ENCODE measurements at regions not wholly inside any gene's neighbourhood (a gene's known extent, or its start where the extent isn't known, plus 50 kb on each side); places are given as distances from the start of the nearest gene placed in this dataset.
"Not testable (repeated sequence)": the region's sequence is repeated elsewhere in the genome, so short reads cannot be mapped to it uniquely, and the experiment has no call there.

DNA sequence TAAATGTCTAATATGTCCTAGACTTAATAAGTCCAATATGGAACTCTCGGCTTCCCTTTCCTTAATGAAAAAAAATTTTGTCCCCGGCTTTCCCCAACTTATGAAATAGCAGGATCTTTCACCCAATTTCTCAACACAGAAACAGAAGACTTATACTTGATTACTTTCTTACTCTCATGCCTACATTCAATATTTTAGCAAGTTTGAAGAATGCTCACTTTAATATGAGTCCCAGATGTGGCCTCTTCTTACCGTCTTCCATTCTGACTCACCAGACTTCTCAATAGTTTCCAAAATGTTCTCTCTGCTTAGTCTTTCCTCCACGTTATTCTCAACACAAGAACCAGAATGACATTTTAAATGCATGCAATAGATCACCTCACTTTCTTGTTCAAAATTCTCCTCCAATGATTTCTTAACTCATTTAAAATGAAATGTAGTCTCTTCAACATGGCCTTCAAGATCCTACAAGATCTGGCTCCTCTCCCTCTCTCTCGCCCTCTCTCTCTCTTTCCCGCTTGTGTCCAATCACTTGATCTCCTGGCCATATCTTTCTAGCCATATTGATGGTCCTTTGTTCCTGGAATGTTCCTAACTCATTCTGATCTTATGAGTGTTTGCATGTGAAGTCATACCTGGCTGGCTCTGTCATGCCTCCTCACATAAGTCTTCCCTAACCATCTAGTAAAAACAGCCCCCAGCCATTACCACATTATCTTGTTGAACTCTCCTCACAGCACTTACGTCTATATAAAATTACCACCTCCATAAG lies 119.7 kb upstream of the FAM3C start:
- Mint-ChIP-seq H3K27me3 (peaks cover 6% of the 10 kb centered on the region), H3K4me1 (peaks cover 5% of the 10 kb centered on the region), H3K4me3 (no peak overlapping the region), H3K9me3 (peaks cover 10 to 19% of the 10 kb centered on the region in 2 donors), H3K27ac (no peak overlapping the region)
- no peak for ATAC-seq
- DNase-seq = no peak

DNA sequence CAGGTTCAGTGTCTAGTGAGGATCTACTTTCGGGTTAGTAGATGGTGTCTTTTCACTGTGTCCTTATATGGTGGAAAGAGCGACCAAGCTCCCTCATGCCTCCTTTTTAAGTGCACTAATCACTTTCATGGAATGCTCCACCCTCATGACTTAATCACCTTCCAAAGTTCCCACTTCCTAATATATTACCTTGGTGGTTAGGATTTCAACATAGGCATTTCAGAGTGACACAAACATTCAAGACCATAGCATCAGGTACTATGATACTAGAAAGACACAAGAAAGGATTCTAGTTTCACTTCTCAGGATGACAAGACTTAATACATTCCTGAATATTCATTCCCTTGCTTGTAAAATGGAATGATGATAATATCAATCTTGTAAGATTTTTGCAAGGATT lies 119.1 kb upstream of the FAM3C start:
- Mint-ChIP-seq H3K4me1 (peaks cover 5% of the 10 kb centered on the region), H3K27me3 (peaks cover 6% of the 10 kb centered on the region)

DNA sequence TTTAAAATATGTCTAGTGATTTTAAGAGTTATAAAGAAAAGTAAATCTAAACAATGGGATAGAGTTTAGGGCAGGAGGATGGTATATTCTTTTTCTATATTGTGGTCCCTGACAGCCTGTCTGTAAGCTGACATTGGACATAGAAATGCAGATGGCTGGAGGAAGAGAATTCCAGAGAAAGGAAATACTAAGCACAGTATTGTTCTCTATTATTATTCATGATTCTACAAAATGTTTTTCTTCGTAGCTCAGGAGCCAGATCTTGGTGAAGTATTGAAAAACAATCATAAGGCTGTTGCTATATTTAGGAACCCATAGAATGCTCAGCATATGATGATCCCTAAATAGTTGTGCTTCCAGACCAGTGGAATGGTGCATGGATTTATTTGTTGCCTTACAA lies 117.0 kb upstream of the FAM3C start:
- peaks cover 22% of the 10 kb centered on the region for H3K27me3 Mint-ChIP-seq
- peaks cover 5% of the 10 kb centered on the region for H3K4me1 Mint-ChIP-seq
- ATAC-seq = no peak
- DNase-seq = no peak
- H3K27ac Mint-ChIP-seq = no peak overlapping the region
- H3K9me3 Mint-ChIP-seq = peaks cover 21 to 31% of the 10 kb centered on the region in 2 donors
- H3K4me3 Mint-ChIP-seq = no peak overlapping the region

More for the DNA sequence above, 119.1 kb upstream of the FAM3C start:
- H3K27ac Mint-ChIP-seq = no peak overlapping the region
- DNase-seq = no peak
- peaks cover 10 to 24% of the 10 kb centered on the region in 2 donors for H3K9me3 Mint-ChIP-seq
- no peak for ATAC-seq
- no peak overlapping the region for H3K4me3 Mint-ChIP-seq

DNA sequence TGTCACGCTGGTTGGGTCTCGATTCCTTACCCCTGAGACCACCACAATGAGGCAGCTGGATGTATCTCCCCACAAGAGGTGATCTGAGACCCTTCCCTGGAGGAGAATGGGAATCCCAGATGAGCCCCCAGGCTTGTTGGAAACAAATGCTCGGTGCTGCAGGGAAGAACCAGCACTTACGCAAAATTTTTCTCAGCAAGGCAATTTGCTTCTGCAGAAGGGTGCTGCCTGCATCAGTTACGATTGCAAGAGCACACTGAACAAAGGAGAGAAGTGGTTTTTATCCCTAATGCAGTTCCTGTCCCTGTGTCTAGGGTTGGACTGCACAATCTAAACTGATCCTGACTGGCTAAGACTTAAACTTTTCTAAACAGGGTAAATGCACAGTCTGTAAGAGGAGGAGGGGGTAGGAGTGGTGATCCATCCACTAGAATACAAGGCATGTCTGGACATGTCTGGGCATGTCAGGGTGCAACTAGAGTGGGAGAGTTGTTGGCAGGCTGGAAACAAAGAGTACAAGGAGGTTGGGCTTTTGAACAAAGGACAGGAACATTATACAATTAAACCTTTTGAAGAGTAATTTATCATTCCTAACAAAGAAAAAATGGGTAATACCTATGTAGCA lies 114.9 kb upstream of the FAM3C start:
- Mint-ChIP-seq H3K27ac (no peak overlapping the region), H3K4me3 (no peak overlapping the region), H3K27me3 (peaks cover 29% of the 10 kb centered on the region), H3K9me3 (peaks cover 26 to 34% of the 10 kb centered on the region in 2 donors), H3K4me1 (no peaks in the 10 kb centered on the region)
- ATAC-seq (no peak), DNase-seq (no peak)

DNA sequence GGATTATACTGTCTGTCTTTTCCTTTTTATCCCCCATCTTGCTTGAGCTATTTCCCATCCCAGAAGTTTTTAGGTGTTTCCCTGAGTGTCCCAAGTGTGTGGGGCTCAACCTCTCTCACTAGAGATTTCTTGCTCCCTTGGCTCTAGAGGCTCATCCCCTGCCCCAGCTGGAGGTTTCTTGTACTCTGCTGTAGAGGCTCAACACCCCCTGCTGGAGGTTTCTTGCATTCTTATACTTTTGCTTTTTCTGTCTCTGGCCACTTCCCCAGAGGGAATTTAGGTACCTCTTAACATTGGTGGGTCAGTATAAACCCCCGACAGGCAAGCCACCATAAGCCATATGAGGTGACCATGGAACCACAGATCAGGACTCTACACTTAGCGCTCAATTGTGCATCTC lies 114.2 kb upstream of the FAM3C start:
- DNase-seq (no peak), ATAC-seq (no peak)
- peaks cover 33 to 41% of the 10 kb centered on the region in 2 donors for H3K9me3 Mint-ChIP-seq
- H3K27me3 Mint-ChIP-seq = peaks cover 29% of the 10 kb centered on the region
- H3K27ac Mint-ChIP-seq = peak overlapping the region in 1 of 2 donors; percentile 68
- H3K4me3 Mint-ChIP-seq = no peak overlapping the region
- H3K4me1 Mint-ChIP-seq = no peaks in the 10 kb centered on the region

DNA sequence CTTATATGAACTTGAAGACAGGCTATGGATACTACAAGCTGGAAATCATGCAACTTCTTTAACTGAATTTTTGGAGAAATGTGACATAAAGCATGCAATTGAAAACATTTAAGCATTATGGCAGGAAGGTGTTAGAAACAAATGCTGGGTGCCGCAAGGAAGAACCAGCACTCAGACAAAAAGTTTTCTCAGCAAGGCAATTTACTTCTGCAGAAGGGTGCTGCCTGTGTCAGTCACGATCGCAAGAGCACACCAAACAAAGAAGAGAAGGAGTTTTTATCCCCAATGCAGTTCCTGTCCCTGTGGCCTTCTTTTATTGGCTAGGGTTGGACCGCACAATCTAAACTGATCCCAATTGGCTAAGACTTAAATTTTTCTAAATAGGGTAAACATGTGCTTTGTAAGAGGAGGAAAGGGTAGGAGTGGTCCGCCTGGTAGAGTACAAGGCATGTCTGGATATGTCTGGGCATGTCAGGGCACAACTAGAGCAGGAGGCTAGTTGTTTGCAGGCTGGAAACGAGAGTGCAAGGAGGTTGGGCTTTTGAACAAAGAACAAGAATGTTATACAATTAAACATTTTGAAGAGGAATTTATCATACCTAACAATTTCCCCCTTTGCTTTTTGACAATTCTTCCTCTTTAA lies 109.6 kb upstream of the FAM3C start:
- DNase-seq (no peak), ATAC-seq (no peak)
- H3K4me3 Mint-ChIP-seq = no peak overlapping the region
- H3K9me3 Mint-ChIP-seq = peaks cover 42 to 54% of the 10 kb centered on the region in 2 donors
- peak overlapping the region in 1 of 2 donors; percentile 19 for H3K27ac Mint-ChIP-seq
- H3K4me1 Mint-ChIP-seq = peaks cover 5% of the 10 kb centered on the region
- peaks cover 23% of the 10 kb centered on the region for H3K27me3 Mint-ChIP-seq

DNA sequence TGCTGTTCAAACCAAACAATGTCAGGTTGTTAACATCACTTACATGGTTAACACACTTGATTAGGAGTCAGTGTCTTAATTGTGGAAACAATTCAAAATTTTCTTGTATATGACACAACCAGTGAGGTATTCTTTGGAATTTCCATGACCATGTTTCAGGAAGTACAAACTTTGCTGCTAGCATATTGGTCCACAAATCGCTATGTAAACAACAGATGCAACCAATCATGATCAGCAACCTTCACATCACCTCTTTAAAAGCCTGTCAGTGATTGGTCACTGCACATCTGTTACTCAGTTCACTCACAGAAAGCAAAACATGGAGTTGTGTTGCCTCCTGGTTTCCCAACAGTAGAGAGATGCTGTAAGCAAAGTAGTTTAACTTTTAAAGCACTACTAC lies 108.9 kb upstream of the FAM3C start:
- no peak overlapping the region for H3K4me3 Mint-ChIP-seq
- H3K27me3 Mint-ChIP-seq = peaks cover 23% of the 10 kb centered on the region
- H3K9me3 Mint-ChIP-seq = peaks cover 42 to 47% of the 10 kb centered on the region in 2 donors
- H3K4me1 Mint-ChIP-seq = peaks cover 9% of the 10 kb centered on the region
- ATAC-seq (no peak), DNase-seq (no peak)
- no peak overlapping the region for H3K27ac Mint-ChIP-seq

DNA sequence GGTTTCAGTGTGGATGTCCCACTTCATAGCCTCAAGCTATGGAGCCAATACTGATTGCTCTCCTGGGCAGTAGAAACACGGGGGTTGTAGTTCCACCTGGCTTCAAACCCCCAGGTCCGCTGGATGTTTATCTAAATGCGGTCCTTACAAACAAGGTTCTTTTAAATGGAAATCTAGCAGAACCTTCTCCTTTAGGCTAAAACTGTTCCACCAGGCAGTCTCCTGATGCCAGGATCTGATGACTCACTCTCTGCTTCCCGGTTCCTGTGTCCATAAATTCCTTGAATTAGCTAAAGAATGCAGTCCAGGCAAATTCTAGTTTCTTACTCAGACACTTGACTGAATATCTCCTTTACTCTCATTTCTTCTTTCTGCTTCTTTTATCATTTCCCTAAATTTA lies 108.4 kb upstream of the FAM3C start:
- Mint-ChIP-seq H3K9me3 (peaks cover 38 to 42% of the 10 kb centered on the region in 2 donors), H3K27ac (peak overlapping the region in 1 of 2 donors; percentile 72), H3K4me1 (peaks cover 14% of the 10 kb centered on the region), H3K4me3 (no peak overlapping the region), H3K27me3 (peaks cover 19% of the 10 kb centered on the region)
- no peak for ATAC-seq
- DNase-seq = no peak

DNA sequence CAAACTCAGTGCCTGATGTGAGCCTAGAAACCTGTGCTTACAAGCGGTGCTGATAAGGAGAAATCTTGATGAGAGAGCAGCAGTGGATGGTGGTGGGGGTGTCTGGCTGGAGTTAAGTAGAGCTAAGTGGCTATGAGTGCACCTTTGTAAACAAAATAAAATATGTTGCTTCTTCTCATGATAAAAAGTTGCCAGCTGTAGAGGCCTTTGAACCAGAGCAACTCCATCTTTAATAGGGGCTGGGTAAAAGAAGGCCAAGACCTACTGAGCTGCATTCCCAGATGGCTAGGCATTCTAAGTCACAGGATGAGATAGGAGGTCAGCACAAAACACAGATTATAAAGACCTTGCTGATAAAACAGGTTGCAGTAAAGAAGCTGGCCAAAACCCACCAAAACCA lies 107.6 kb upstream of the FAM3C start:
- peaks cover 16% of the 10 kb centered on the region for H3K4me1 Mint-ChIP-seq
- no peak overlapping the region for H3K27ac Mint-ChIP-seq
- H3K4me3 Mint-ChIP-seq = no peak overlapping the region
- no peak for DNase-seq
- ATAC-seq = no peak
- H3K27me3 Mint-ChIP-seq = peaks cover 12% of the 10 kb centered on the region
- H3K9me3 Mint-ChIP-seq = peaks cover 32 to 40% of the 10 kb centered on the region in 2 donors

DNA sequence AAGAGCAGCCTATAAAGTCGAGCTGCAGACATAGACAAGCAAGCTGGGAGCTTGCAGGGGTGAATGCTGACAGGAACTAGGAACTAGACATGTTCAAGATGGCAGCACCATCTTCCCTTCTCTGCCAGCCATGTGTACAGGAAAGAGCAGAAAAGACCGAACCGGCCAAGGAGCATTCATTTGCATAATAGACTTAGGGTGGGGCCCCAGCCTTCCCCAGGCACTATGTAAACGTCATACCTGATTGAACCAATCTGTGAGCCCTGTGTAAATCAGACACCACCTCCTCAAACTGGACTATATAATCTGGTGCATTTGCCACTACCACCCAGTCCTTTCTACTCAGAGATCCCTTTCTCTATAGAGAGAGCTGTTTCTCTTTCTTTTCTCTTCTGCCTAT lies 106.9 kb upstream of the FAM3C start:
- Mint-ChIP-seq H3K27ac (no peak overlapping the region), H3K4me1 (peaks cover 16% of the 10 kb centered on the region), H3K9me3 (peaks cover 30 to 40% of the 10 kb centered on the region in 2 donors), H3K4me3 (no peak overlapping the region), H3K27me3 (peaks cover 7% of the 10 kb centered on the region)
- ATAC-seq (no peak), DNase-seq (no peak)

DNA sequence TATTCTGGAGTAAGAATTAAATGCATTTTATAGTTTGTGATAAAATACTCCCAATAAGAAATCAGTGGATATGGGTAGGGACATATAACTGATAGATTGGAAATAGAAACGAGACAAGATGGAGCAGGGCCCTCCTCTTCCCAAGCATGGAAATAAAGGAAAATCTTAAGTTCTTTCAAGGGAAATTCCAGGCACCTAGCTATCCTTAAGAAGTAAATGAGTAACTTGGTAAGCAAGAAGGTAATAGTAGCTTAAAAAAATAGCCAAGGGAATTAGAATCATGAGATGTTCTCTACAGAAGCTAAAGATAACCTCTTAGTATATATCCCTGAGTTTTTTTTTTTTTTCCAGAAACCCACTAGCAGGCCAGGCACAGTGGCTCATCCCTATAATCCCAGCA lies 105.5 kb upstream of the FAM3C start:
- H3K27me3 Mint-ChIP-seq = peaks cover 5% of the 10 kb centered on the region
- no peak overlapping the region for H3K4me3 Mint-ChIP-seq
- no peak overlapping the region for H3K27ac Mint-ChIP-seq
- DNase-seq (no peak), ATAC-seq (no peak)
- peaks cover 24 to 34% of the 10 kb centered on the region in 2 donors for H3K9me3 Mint-ChIP-seq
- H3K4me1 Mint-ChIP-seq = peaks cover 16% of the 10 kb centered on the region

DNA sequence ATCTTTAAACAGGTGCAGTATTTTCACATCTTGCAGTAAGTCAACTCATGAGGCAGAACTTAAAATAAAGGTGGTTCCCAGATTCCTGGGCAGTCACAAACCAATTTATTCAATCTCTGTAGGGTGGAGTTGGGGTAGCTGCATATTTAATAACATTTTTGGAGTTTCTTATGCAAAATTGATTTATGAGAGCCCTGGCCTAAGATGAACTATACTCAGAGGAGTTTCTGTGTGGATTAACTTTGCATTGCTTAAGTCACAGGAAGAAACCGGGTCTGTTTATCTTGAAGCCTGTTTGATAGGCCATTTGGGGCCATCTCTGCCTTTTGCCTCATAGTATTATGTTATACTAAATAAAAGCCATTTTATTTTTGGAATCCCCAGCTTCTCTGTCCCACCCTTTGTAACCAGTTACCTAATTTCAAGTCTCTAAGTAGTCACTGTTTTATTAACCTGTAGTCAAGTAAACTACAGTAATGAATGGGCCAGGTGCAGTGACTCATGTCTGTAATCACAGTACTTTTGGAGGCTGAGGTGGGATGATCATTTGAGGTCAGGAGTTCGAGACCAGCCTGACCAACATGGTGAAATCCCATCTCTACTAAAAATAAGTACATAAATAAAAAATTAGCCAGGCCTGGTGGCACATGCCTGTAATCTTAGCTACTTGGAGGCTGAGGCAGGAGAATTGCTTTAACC lies 104.4 kb upstream of the FAM3C start:
- Mint-ChIP-seq H3K27me3 (peaks cover 5% of the 10 kb centered on the region), H3K4me3 (no peak overlapping the region), H3K4me1 (peaks cover 19% of the 10 kb centered on the region), H3K9me3 (peaks cover 16 to 23% of the 10 kb centered on the region in 2 donors), H3K27ac (peak overlapping the region in 1 of 2 donors; percentile 73)
- DNase-seq = peak; percentile 8 to 54
- ATAC-seq = peak; percentile 77

DNA sequence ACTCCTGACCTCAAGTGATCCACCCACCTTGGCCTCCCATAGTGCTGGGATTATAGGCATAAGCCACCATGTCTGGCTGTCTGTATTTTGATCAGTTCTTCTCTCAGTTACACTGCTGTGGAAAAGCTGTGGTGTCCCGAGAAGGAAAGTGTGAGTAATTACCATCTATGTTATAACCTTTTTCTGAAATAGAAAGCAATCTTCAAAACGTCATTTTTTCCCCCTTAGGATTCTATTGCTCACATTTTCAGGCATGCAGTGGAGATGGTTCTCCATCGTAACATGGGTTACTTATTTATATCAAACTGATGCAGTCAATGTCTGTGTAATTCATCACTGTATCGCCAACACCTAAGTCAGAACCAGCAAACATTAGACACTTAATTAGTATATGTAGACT lies 103.5 kb upstream of the FAM3C start:
- Mint-ChIP-seq H3K9me3 (peaks cover 10 to 14% of the 10 kb centered on the region in 2 donors), H3K27ac (peak overlapping the region; percentile 12 to 50), H3K4me3 (peak overlapping the region in 1 of 2 donors; percentile 28), H3K27me3 (peaks cover 12% of the 10 kb centered on the region), H3K4me1 (peaks cover 28% of the 10 kb centered on the region)
- ATAC-seq (peak; percentile 85), DNase-seq (peak; percentile 7 to 45)

DNA sequence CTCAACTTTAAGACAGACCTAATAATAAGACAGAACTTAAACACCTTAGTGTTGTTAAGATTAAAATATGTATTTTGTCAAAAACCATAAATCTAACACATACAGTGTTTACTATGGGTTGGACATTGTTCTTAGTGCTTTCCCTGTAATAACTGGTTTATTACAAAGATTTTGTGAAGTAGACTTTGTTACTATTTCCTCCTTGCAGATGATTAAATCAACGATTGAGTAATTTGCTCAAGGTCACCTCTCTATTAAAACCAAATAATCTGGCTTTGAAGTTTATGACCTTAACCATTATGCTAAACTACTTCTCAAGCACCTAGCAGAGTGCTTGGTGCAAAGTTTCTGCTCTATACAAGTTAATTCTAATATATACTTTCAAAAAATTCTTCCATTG lies 102.7 kb upstream of the FAM3C start:
- no peak overlapping the region for H3K27ac Mint-ChIP-seq
- H3K4me1 Mint-ChIP-seq = peaks cover 32% of the 10 kb centered on the region
- H3K9me3 Mint-ChIP-seq = peaks cover 5 to 6% of the 10 kb centered on the region in 2 donors
- peaks cover 19% of the 10 kb centered on the region for H3K27me3 Mint-ChIP-seq
- no peak for ATAC-seq
- H3K4me3 Mint-ChIP-seq = no peak overlapping the region
- no peak for DNase-seq

DNA sequence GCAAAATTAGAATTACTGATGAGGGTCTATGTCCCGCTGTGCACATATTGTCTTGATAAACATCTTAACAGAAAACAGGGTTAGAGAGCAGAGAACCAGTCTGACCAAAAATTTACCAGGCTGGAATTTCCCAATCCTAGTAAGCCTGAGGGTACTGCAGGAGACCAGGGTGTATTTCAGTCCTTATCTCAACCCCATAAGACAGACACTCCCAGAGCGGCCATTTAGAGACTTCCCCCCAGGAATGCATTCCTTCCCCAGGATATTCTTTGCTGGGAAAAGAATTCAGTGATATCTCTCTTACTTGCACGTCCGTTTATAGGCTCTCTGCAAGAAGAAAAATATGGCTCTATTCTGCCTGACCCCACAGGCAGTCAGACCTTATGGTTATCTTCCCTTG lies 101.4 kb upstream of the FAM3C start:
- H3K9me3 Mint-ChIP-seq, DNase-seq, H3K4me3 Mint-ChIP-seq, H3K27ac Mint-ChIP-seq, ATAC-seq: not testable (repeated sequence)
- H3K27me3 Mint-ChIP-seq = peaks cover 19% of the 10 kb centered on the region
- H3K4me1 Mint-ChIP-seq = peaks cover 32% of the 10 kb centered on the region
